ENCODE measurements at regions not wholly inside any gene's neighbourhood (a gene's known extent, or its start where the extent isn't known, plus 50 kb on each side); places are given as distances from the start of the nearest gene placed in this dataset.

DNA sequence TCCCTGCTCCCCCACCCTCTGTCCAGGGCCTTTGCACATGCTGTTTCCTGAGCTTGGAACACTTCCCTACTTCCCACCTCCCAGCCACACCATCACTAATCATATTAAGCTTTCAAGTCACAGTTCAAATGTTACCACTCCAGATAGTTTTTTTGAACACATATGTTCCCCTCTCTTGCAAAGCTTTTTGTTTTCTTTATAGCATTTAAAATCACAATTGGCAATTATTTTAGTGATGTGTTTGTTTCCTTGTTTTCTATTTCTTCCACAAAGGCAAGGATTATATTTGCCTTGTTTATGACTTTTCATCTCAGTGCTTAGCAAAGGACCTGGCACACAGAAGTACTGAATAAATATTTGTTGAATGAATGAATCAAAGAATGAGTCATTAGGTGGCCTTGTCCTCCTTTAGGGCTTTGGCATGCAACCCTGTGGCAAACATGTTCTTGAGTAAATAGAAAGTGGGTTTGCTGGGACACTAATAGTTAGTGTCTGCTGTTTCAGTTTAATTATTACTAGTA, 386.8 kb downstream of the FGF10 start:
- Mint-ChIP-seq H3K9me3 (peaks cover 2% of the 10 kb centered on the region), H3K36me3 (ENCODE audit: low read depth) (no peaks in the 10 kb centered on the region), H3K4me3 (no peak overlapping the region), H3K4me1 (ENCODE audit: low read depth) (no peaks in the 10 kb centered on the region), H3K27me3 (no peaks in the 10 kb centered on the region), H3K27ac (no peak overlapping the region)
- no peak for DNase-seq

DNA sequence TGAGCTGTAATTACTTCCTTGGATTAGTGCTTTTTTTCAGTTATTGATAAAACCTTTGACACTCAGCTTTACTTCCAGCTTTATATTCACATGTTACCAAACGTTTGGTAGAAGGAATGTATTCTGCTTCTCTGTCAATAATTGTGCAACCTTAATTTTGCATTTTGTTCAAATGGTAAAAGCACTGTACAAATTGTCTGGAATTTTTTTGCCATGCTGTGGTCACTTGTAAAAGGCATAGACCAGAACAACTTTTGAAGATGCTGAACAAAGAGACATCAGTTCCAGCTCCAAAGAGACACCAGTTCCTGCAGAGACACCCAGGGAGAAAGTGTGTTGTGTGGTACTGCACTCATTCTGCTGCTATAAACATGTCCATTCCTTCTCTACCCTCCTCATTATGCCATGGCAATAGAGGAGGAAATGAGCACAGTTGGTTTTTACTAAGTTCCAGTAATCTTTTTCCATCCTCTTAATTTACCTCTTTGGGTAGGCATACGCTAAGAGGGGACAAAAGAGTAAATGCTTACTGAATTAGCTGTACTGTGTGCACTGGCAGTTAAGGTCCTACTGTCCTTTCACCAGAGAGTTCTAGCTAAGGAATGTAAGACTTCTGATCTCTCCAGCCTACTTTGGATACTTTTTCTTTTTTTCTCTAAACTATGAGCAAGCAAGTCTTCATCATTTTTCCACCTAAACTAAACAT, 387.4 kb downstream of the FGF10 start:
- Mint-ChIP-seq H3K4me1 (ENCODE audit: low read depth) (no peaks in the 10 kb centered on the region), H3K9me3 (peaks cover 6% of the 10 kb centered on the region), H3K36me3 (ENCODE audit: low read depth) (no peaks in the 10 kb centered on the region), H3K4me3 (no peak overlapping the region), H3K27ac (no peak overlapping the region), H3K27me3 (no peaks in the 10 kb centered on the region)
- DNase-seq: no peak

DNA sequence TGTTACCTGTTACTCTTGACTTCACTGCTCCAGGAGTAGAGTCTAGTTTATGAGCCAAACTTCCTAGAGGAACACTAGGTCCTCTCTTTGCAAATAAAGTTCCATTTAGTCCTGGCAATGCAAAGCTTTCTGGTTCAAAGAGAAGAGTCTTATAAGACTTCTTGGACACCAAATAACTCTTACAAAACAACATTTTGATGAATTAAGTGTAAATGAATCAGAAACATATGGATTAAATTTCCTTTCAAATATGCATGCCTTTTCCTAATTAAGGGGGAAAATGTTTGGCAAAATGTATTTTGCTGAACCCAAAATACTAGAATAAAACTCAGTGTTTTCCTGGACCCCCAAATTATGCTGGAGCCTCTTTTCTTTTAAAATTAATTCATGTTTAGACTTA, 388.0 kb downstream of the FGF10 start:
- Mint-ChIP-seq H3K4me1 (ENCODE audit: low read depth) (no peaks in the 10 kb centered on the region), H3K36me3 (ENCODE audit: low read depth) (no peaks in the 10 kb centered on the region), H3K4me3 (no peak overlapping the region), H3K27ac (no peak overlapping the region), H3K9me3 (peaks cover 7% of the 10 kb centered on the region), H3K27me3 (no peaks in the 10 kb centered on the region)
- DNase-seq: no peak

- peaks cover 11% of the 10 kb centered on the region for H3K9me3 Mint-ChIP-seq
- DNase-seq: no peak
- no peak overlapping the region for H3K27ac Mint-ChIP-seq
- H3K4me3 Mint-ChIP-seq: no peak overlapping the region
- no peaks in the 10 kb centered on the region for H3K4me1 Mint-ChIP-seq (ENCODE audit: low read depth)
- H3K36me3 Mint-ChIP-seq (ENCODE audit: low read depth): no peaks in the 10 kb centered on the region
- no peaks in the 10 kb centered on the region for H3K27me3 Mint-ChIP-seq
Measured at GRCh38 chr5:43997647-43998272, 391.5 kb downstream of the FGF10 start.

GRCh38 chr5:43996221-43996620, 393.0 kb downstream of the FGF10 start:
- DNase-seq: no peak
- Mint-ChIP-seq H3K4me1 (ENCODE audit: low read depth) (no peaks in the 10 kb centered on the region), H3K4me3 (no peak overlapping the region), H3K9me3 (peaks cover 11% of the 10 kb centered on the region), H3K27me3 (no peaks in the 10 kb centered on the region), H3K36me3 (ENCODE audit: low read depth) (no peaks in the 10 kb centered on the region), H3K27ac (no peak overlapping the region)

DNA sequence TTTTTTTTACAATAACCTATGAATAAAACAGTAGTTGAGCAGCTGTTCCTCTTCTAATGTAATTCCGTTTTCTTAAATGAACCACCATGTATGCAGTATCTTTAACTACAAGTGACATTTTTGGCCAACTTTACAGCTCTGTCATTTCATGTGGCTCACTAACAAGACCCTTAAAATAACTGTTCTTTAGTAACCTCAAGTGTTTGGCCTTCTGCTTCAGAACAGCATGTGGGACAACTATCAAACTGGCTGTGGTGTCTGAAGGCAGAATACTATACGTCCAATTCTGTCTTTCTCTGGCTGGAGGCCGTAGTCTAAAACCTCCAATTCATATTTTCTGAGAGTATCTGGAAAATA, 391.4 kb downstream of the NNT start:
- H3K27me3 Mint-ChIP-seq: no peaks in the 10 kb centered on the region
- H3K9me3 Mint-ChIP-seq: peaks cover 11% of the 10 kb centered on the region
- DNase-seq: no peak
- H3K36me3 Mint-ChIP-seq (ENCODE audit: low read depth): no peaks in the 10 kb centered on the region
- H3K4me3 Mint-ChIP-seq: no peak overlapping the region
- no peak overlapping the region for H3K27ac Mint-ChIP-seq
- H3K4me1 Mint-ChIP-seq (ENCODE audit: low read depth): no peaks in the 10 kb centered on the region

GRCh38 chr5:43993634-43994351, 390.8 kb downstream of the NNT start:
- peaks cover 11% of the 10 kb centered on the region for H3K9me3 Mint-ChIP-seq
- no peak for DNase-seq
- H3K4me1 Mint-ChIP-seq (ENCODE audit: low read depth): no peaks in the 10 kb centered on the region
- no peak overlapping the region for H3K27ac Mint-ChIP-seq
- H3K27me3 Mint-ChIP-seq: no peaks in the 10 kb centered on the region
- H3K4me3 Mint-ChIP-seq: no peak overlapping the region
- H3K36me3 Mint-ChIP-seq (ENCODE audit: low read depth): no peaks in the 10 kb centered on the region

- no peak overlapping the region for H3K4me3 Mint-ChIP-seq
- no peak overlapping the region for H3K27ac Mint-ChIP-seq
- H3K27me3 Mint-ChIP-seq: no peaks in the 10 kb centered on the region
- no peaks in the 10 kb centered on the region for H3K4me1 Mint-ChIP-seq (ENCODE audit: low read depth)
- no peaks in the 10 kb centered on the region for H3K36me3 Mint-ChIP-seq (ENCODE audit: low read depth)
- no peak for DNase-seq
- peaks cover 4% of the 10 kb centered on the region for H3K9me3 Mint-ChIP-seq
Measured at GRCh38 chr5:43985411-43985810, 382.4 kb downstream of the NNT start.

DNA sequence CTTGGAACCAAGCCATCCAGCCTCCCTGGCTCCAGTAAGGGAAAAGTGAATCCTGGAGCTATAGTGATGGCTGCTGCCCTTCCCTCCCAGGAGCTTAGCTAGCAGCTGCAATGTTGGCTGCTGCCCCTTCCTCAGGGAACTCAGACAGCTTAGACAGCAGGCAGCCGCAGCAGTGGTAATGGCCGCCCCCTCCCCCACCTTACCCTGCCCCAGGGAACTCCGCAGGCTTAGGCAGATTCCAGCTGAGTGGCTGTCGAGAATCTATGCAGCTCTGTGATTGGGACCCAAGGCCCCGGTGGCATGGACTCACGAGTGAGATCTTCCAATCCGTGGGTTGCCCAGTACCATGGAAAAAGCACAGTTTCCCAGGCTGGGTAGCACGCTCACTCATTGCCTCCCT, 378.6 kb downstream of the NNT start:
- Mint-ChIP-seq H3K27ac (no peak overlapping the region), H3K4me3 (no peak overlapping the region), H3K9me3 (peaks cover 8% of the 10 kb centered on the region), H3K36me3 (ENCODE audit: low read depth) (no peaks in the 10 kb centered on the region), H3K27me3 (no peaks in the 10 kb centered on the region), H3K4me1 (ENCODE audit: low read depth) (no peaks in the 10 kb centered on the region)
- no peak for DNase-seq

- no peak for DNase-seq
- Mint-ChIP-seq H3K9me3 (peaks cover 9% of the 10 kb centered on the region), H3K27me3 (no peaks in the 10 kb centered on the region), H3K4me1 (ENCODE audit: low read depth) (no peaks in the 10 kb centered on the region), H3K4me3 (no peak overlapping the region), H3K36me3 (ENCODE audit: low read depth) (no peaks in the 10 kb centered on the region), H3K27ac (no peak overlapping the region)
Measured at GRCh38 chr5:43973908-43974307, 370.9 kb downstream of the NNT start.

DNA sequence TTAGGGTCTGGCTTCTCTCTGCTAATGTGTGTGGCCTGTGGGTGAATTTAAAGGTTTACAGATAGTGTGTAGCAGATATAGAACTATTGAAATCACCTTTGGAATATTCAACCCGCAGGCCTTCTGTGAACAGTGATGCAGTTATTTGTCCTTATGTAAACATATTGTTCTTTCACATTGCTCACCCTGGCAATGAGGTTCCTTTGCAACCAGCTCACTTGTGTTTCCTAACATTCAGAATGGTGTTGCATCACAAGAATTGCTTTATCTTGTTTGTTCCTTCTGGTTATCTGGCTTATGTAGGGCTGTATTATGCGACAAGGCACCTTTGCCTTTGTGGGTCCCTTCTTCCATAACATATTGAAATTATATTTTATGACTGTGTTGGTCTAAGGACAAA, 370.3 kb downstream of the NNT start:
- no peak for DNase-seq
- H3K4me1 Mint-ChIP-seq (ENCODE audit: low read depth): no peaks in the 10 kb centered on the region
- H3K27me3 Mint-ChIP-seq: no peaks in the 10 kb centered on the region
- H3K9me3 Mint-ChIP-seq: peaks cover 11% of the 10 kb centered on the region
- H3K4me3 Mint-ChIP-seq: no peak overlapping the region
- H3K27ac Mint-ChIP-seq: no peak overlapping the region
- no peaks in the 10 kb centered on the region for H3K36me3 Mint-ChIP-seq (ENCODE audit: low read depth)

- Mint-ChIP-seq H3K4me1 (ENCODE audit: low read depth) (no peaks in the 10 kb centered on the region), H3K27ac (no peak overlapping the region), H3K9me3 (peaks cover 12% of the 10 kb centered on the region), H3K36me3 (ENCODE audit: low read depth) (no peaks in the 10 kb centered on the region), H3K4me3 (no peak overlapping the region), H3K27me3 (no peaks in the 10 kb centered on the region)
- no peak for DNase-seq
Measured at GRCh38 chr5:43967165-43967564, 364.2 kb downstream of the NNT start.

GRCh38 chr5:43959144-43959543, 356.2 kb downstream of the NNT start:
- no peaks in the 10 kb centered on the region for H3K27me3 Mint-ChIP-seq
- H3K4me1 Mint-ChIP-seq (ENCODE audit: low read depth): no peaks in the 10 kb centered on the region
- no peak for DNase-seq
- no peak overlapping the region for H3K27ac Mint-ChIP-seq
- no peaks in the 10 kb centered on the region for H3K36me3 Mint-ChIP-seq (ENCODE audit: low read depth)
- H3K4me3 Mint-ChIP-seq: no peak overlapping the region
- H3K9me3 Mint-ChIP-seq: peaks cover 18% of the 10 kb centered on the region

DNA sequence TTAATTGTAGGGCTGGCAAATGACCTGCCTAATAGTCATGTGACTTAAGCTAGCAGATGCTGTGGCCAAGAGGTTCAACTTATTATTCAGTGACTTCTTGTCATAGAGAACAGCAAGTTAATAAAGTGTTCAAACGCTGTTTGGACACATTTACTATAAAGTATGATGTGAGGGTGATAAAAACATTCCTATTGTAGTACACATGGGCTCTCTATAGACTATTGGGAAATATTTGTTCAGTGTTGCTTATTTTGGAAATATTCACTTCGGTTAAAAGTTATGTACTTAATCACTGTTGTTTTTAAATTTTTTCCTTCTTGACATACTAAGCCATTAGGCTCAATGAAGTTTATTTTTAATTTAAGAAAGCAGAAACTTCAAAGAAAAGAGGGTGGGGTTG, 345.0 kb downstream of the NNT start:
- peaks cover 15% of the 10 kb centered on the region for H3K9me3 Mint-ChIP-seq
- no peaks in the 10 kb centered on the region for H3K27me3 Mint-ChIP-seq
- no peak overlapping the region for H3K4me3 Mint-ChIP-seq

DNA sequence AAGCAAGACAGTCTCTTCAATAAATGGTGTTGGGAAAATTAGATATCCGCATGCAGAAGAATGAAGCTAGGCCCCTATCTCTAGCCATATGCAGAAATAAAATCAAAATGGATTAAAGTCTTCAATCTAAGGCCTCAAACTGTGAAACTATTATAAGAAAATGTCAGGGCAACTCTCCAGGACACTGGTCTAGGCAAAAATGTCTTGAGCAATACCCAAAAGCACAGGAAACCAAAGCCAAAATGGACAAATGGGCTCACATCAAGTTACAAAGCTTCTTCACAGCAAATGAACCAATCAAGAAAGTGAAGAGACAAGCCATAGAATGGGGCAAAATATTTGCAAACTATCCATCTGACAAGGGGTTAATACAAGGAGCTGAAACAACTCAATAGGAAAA, 338.8 kb downstream of the NNT start:
- Mint-ChIP-seq H3K27ac (no peak overlapping the region), H3K4me3 (no peak overlapping the region), H3K4me1 (ENCODE audit: low read depth) (no peaks in the 10 kb centered on the region), H3K27me3 (no peaks in the 10 kb centered on the region), H3K9me3 (peaks cover 22% of the 10 kb centered on the region), H3K36me3 (ENCODE audit: low read depth) (no peaks in the 10 kb centered on the region)
- no peak for DNase-seq

More for the DNA sequence above, 345.0 kb downstream of the NNT start:
- no peaks in the 10 kb centered on the region for H3K4me1 Mint-ChIP-seq (ENCODE audit: low read depth)
- no peak for DNase-seq
- H3K27ac Mint-ChIP-seq: no peak overlapping the region
- no peaks in the 10 kb centered on the region for H3K36me3 Mint-ChIP-seq (ENCODE audit: low read depth)

Data from activated T-cell treated with anti-CD3 and anti-CD28 coated beads, Interleukin-2, amount 50 U/mL, for 24 hours (primary cell).